ENCODE measurements at regions not wholly inside any gene's neighbourhood (a gene's known extent, or its start where the extent isn't known, plus 50 kb on each side); places are given as distances from the start of the nearest gene placed in this dataset.

- no peak overlapping the region for H3K4me3 ChIP-seq (ENCODE audit: low read depth, low read length)
- TF ChIP-seq, protein P1, sequence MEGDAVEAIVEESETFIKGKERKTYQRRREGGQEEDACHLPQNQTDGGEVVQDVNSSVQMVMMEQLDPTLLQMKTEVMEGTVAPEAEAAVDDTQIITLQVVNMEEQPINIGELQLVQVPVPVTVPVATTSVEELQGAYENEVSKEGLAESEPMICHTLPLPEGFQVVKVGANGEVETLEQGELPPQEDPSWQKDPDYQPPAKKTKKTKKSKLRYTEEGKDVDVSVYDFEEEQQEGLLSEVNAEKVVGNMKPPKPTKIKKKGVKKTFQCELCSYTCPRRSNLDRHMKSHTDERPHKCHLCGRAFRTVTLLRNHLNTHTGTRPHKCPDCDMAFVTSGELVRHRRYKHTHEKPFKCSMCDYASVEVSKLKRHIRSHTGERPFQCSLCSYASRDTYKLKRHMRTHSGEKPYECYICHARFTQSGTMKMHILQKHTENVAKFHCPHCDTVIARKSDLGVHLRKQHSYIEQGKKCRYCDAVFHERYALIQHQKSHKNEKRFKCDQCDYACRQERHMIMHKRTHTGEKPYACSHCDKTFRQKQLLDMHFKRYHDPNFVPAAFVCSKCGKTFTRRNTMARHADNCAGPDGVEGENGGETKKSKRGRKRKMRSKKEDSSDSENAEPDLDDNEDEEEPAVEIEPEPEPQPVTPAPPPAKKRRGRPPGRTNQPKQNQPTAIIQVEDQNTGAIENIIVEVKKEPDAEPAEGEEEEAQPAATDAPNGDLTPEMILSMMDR (IDR thresholded peaks at IDR 0.05; ENCODE audit: low read depth, low read length) = no peak
Measured at GRCh38 chr3:152610622-152611021, 224.3 kb upstream of the P2RY1 start.

- H3K4me3 ChIP-seq (ENCODE audit: low read depth, low read length) = no peak overlapping the region
- TF ChIP-seq, protein P1 (IDR thresholded peaks at IDR 0.05; ENCODE audit: low read depth, low read length) = no peak
Measured at GRCh38 chr3:152611905-152612304, 223.0 kb upstream of the P2RY1 start.

- TF ChIP-seq, protein P1 (IDR thresholded peaks at IDR 0.05; ENCODE audit: low read depth, low read length) = no peak
- no peak overlapping the region for H3K4me3 ChIP-seq (ENCODE audit: low read depth, low read length)
Measured at GRCh38 chr3:152613851-152614250, 221.1 kb upstream of the P2RY1 start.

DNA sequence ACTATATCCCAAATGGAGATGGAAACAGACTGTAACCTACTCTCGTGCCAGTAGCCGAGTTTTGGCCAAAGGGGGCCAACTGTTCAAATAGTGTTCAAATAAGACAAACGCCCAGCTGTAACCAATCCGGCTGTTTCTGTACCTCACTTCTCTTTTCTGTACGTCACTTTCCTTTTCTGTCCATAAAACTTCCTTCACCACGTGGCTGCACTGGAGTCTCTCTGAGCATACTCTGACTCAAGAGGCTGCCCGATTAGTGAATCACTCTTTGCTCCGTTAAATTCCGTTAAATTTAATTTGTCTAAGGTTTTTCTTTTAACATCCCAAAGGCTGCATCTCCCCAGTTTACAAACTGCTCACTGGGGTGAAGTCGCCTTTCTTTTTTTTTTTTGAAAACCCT is 219.2 kb upstream of the P2RY1 start:
- TF ChIP-seq, protein P1 (IDR thresholded peaks at IDR 0.05; ENCODE audit: low read depth, low read length) = no peak
- no peak overlapping the region for H3K4me3 ChIP-seq (ENCODE audit: low read depth, low read length)

- H3K4me3 ChIP-seq (ENCODE audit: low read depth, low read length) = no peak overlapping the region
- TF ChIP-seq, protein P1 (IDR thresholded peaks at IDR 0.05; ENCODE audit: low read depth, low read length) = no peak
Measured at GRCh38 chr3:152617609-152618008, 217.3 kb upstream of the P2RY1 start.

- TF ChIP-seq, protein P1 (IDR thresholded peaks at IDR 0.05; ENCODE audit: low read depth, low read length) = no peak
- no peak overlapping the region for H3K4me3 ChIP-seq (ENCODE audit: low read depth, low read length)
Measured at GRCh38 chr3:152618529-152618928, 216.4 kb upstream of the P2RY1 start.

DNA sequence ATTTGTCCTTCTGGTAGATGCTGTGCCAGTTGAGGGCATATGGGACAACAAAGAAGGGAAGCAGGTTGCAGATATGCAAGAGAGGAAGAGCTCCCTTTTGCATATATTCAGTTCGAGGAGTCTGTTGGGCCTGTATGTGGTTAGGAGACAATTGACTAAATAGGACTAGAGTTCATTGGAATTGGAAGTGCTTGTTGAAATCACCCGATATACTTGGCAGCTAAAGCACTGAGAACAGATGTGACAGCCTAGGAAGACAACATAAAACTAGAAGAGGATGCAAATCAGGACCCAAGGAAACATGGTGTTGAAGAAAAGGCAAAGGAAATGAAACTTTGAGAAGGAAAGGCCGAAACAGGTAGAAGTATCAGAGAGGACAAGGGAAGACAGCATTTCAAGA is 215.2 kb upstream of the P2RY1 start:
- no peak overlapping the region for H3K4me3 ChIP-seq (ENCODE audit: low read depth, low read length)
- TF ChIP-seq, protein P1 (IDR thresholded peaks at IDR 0.05; ENCODE audit: low read depth, low read length) = no peak
